A172 (cell line): ENCODE measurements at regions not wholly inside any gene's neighbourhood (a gene's known extent, or its start where the extent isn't known, plus 50 kb on each side); places are given as distances from the start of the nearest gene placed in this dataset.

Source experiments
- DNase-seq: peaks from one replicate; pipeline ENCODE4 v3.0.0-alpha.2; 2015; ENCODE audit warnings: low spot score

DNA sequence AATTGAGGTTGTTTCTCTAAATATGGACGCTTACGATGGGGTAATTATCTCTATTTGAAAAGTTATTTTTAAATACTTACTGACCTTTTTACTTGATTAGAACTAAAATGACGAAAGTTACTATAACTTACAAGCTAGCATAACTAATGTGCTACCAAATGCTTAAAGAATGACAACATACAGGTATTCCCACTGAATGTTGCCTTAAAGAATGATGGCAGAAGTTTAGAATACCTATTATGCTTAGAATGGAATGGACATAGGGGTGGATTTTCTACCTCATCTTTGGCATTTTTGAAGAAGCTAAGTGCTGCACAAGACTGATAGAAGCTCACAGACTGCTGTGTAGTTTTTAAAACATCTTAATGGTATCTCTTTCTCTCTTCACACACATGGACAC is 284.8 kb downstream of the THBS2 start:
- DNase-seq: no peak

DNA sequence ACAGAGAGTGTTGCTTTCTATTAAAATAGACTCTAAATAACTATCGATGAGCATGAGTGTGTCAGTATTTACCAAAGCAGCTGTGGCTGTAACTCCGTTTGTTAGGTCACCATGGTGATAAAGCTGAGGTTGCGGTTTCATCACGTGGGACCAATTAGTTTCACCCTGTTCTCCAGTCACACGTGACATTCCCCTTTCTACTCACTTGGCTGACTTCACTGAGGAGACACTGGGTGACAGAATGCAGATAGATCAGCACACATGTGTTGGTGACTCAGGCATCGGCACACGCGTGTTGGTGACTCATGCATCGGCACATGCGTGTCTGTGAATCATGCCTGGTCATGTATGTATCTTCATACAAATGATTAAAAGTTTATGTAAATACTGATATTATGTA is 285.4 kb downstream of the THBS2 start:
- peak; percentile 39 for DNase-seq

DNA sequence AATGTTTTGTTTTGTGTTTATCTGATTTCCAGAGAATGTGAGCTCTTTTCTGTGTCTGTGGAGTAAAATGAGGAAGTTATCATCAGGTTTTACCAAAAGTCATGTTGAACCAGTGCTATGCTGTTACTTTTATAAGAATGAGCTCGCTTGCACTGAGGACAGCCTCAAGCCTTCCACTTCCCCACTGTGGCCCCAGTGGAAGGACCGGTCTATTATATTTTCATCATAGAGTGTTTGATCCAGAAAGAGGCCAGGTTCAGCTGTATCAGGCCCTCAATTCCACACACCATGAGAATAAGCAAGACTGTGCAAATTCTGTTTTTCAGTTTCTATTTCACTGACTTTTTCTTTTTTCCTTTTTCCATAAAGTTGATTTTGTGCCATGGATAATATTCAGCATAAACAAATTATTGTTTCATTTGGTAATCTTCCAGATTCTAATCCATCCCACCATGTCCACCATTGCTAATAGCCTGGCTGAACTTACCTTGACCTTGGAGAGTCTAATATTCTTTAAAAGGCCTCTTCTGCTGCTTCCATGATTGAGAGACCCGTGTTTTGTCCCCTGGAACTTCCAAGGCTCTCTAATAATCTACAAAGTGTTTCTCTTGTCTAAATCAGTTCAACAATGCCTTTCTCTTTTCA is 286.2 kb downstream of the THBS2 start:
- DNase-seq: no peak

DNA sequence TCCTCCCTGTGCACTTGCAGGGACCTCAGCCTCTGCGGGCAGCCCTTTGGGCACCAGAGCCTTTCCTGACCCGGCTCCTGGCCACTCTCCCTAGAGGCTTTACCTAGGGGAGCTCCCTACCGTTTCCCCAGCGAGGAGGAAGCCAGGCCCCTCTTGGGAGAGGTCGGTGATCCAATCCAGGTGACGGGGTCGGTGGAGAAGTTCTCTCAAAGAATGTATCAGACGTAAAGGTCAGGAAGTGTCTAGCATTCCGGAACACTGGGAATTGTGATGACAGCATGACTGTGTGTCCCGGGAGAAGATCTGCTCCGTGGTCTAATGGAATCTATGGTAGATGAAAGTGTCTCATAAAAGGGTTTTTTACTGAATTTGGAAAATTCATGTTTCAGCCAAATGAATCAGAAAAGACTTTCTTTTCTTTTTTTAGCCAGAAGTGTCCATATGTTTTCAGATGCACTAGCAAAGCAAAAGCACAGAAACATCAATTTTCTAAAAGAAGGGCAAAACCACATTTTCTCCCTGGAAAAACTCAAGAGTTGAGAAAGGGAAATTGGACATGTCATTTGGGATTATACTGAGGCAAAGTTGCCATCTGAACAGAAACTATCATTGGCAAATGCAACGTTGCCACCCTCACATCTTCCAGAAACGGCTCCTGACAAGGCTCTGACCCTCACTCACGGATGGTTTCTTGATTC is 289.4 kb downstream of the THBS2 start:
- DNase-seq: no peak

DNA sequence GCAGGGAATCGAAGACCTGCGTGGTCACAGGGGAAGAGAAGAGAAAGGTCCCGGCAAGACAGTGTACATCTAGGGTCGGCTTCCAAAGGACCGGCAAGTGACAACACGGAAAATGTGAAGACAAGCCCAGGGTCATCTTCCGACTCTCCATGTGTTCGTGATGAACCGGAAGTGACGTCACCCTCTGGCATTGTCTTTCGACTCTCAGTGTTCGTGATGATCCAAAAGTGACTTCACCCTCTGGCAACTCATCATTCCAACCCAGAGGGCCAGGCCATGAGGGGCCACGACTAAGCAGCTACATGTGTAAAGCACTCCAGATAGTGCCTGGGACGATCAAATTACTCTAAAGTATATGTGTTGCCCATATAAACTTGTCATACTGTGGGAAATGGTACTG is 290.8 kb downstream of the THBS2 start:
- DNase-seq: no peak

DNA sequence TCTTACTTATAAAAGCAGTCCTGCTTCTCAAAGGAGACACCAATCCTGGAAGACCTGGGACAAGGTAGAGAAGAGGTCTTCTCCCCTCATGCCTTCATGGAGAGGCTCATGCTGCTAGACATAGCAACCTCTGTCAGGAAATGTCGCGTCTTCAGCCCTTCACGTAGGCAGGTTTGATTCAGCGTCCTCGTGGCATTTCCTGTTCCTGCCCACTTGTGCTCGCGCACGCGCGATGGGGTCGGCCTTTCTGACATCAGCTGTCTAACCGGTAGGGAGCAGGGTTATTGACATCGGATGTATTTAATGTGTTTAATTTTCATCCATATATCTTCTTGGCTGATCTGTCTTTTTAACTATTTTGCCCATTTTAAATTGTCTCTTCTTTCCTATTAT is 292.4 kb downstream of the THBS2 start:
- DNase-seq: no peak

DNA sequence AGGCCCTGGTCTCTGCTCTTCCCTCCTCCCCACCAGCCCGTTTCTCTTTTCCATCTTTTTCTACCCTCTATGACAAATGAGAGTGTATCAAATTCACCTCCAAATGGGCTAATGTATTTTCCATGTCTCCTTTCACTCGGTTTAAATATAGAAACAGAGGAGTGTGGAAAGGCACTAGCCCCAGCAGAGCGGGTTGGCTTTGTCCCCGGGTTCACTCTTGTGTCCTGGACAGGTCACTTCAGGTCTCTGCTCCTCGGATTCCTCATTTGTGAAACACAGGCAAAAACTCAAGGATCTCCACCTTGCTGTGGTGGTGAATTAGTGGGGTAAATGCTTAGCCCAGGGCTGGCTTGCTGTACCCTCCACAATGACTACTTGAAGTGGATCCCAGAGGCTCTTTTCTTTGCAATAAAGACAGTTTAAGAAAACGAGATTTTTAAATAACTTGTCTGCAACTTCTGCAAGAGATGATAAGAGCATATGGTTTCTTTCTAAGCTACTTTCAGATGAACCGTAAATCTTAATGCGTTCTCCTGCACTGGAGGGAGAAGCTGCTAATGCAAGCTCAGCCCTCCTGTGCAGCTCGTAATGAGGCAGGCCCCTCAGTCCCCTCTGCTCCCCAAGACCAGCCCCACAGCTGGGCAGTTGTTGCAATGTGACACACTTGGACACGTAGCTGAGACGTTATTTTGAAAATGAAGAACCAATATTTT is 292.9 kb downstream of the THBS2 start:
- no peak for DNase-seq

DNA sequence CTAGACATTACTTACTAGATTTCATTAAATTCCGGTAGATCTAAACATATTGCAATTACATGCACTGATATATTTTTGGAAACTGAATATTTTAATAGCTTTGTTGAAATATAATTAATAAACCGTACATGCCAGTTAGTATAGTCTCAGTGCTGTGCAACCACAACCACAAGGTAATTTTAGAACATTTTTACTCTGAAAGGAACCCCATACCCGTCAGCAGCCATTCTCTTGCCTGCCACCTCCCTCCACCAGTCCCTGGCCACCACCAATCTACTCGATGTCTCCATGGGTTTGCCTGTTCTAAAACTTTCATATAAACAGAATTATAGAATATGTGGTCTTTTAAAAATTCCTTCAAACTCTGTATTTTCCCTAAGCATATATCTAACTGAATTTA is 293.9 kb downstream of the THBS2 start:
- no peak for DNase-seq

DNA sequence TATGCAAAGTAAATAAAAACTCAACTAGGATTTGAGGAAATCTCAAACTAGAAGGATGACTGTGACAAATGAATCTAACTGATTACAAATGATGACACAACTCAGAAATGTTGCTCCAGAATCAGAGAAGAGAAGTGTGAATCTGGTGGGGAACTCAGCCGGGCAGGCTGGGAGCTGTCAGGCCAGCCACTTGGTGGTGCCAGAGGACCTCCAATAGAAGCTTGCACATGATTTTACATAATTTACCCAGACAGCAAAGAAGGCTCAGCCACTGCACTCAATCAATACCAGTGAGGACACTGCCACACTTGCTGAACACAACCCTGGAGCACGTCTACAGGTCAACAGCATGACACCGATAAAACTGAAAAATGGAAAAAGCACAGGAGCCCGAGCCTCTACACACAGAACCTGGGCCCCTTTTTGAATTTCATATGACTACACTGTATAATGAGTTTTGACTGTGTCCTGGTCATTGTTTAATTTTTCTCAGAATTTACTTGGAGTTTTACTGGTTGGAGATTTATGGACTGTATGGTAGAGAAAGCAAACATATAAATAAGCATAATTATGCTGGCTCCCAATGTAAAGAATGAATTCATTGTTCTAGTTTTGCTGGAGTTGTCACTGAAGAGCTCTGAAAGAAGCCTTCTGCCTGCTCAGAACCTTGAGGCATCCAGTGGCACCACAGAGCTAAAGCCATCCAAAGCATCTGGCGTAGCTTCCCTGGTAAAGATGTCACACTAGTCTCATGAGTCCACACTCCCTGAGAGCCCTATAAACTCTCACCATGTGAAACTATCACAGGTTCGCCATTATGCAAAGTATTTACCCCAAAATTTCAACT is 296.5 kb downstream of the THBS2 start:
- peak; percentile 73 for DNase-seq

DNA sequence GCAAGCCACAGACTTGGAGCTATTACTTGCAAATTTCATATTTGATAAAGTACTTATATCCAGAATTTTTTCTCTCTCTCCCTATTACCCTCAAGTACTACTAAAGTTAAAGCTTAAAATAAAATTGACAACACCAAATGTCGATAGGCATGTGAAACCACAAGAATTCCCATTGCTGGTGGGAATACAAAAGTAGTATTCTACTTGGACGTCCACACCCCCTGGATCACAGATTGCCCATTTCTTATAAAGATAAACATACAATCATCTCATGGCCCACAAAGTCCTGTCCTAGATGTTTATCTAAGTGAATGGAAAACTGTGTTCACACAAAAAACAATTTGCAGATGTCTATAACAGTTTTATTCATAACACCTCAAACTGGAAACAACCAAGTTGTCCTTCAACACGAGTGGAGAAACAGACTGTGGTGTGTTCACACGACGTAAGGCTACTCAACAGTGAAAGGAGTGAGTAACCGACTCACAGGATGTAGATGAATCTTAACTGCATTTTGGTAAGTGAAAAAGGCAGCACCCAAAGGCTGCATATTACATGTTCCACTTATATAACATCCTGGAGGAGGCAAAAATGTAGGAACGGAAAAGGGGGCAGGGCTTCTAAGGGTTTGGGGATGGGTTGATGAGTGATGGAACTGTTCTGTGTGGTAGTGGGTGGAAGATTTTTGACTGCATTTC is 297.4 kb downstream of the THBS2 start:
- DNase-seq: peak; percentile 11

DNA sequence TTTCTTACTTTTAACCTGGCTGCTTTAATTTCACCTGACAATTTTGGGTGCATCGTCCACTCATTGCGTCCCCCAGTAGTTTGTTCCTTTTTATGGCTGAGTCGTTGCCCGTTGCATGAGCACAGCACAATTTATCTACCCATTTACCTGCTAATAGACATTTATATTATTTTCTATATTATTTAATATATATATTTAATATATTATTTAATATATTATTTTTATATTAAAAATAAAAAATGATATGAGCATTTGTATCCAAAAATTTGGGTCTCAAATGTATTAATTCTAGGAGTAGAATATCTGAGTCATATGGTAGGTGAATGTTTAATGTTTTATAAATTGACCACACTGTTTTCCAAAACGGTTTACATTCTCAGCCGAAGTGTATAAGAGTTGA is 300.2 kb downstream of the THBS2 start:
- DNase-seq: no peak

DNA sequence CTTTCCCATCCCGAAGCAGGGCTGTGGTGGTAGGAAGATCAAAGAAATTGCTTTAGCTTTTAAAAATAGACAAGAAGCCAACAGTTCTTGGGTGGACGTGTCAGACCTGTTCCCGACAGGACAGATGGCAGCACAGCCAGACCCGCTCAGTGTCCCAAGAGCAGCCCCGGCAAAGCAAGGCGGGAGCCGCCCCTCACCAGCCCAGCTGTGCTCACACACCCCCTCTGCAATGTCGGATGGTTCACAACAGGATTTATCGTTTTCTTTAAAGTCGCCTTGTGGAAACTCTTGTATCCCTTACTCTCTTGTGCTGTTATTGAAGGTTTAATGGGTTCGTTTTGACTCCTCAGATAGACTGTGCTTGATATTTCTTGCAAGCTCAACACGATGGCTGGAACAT is 302.4 kb downstream of the THBS2 start:
- DNase-seq: no peak

DNA sequence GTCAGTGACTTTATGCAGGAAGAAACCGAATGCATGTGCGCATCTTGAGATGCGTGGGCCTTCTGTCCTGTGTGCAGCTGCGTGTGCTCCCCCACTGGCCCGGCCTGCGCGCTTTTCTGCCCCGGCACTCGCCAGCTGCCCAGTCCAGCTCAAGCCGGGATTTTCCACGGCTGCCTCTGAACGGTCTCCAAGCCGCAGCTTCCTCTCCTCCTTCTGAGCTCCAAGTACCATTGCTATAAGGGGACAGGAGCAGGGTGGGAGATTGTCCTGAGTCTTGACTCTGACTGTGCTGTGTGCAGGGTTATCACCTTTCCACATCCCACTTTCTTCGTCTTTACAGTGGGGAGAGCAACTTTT is 302.8 kb downstream of the THBS2 start:
- no peak for DNase-seq

DNA sequence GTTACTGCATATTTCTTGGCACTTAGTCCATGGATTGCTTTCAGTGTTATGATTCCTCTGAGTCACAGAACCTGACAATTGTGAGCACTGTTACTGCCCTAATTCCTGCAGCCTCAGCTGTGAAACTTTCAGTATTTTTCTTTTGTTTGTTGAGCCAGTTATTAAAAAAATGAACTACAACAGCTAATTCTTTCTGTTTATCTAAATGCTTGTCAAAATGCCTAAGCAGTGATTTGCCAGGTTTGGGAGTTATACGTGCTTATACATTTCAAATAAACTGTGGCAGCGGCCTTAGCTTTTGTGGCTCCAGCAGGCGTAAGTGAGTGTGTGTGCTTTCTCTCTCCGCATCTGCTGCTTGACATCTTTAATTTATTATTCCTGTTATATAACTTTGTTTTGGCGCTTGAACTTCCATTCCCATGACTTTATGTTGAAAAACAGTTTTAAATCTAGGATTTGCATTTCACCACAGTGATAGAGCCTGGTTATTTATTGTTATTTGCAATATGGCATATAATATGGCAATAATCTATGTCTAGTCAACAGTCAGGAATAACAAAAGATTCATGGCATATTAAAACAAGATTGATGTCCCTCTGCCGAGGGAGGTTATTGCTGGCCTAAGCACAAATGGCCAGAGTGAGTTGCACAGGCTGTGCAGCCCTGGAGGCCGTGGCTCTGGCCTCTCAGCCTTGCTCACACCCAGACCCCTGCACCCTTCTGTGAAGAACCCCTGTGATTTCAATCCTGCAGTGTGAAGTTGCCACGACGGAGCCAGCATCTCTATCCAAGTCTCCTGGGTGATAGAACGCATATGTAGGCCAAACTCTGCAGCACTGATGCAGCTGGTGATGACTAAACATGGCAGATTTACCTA is 303.4 kb downstream of the THBS2 start:
- no peak for DNase-seq

DNA sequence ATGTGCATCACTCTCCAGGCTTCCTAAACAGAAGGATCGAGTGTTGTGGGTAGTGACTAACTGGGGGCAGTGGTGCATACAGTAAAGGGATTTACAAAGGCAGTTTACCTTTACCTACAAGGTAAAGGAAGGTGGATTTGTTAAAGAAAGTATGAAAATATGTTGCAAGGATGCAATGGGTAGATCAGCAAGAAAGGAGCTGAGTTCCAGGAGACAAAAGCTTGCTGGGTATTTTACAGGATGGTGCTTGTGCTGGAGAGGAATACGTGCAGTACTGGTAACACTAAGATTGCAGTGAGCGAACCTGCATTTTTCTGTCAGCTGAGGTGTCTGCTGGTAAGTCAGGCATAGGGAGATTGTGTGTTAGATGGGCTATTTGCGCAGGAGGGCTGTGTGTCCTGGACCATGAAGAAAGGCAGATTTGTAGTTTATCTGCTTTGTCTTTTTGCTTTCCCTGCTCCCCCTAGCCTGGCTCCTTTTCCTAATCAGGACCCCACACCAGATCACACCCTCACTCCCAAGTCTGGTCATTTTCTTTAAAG is 304.6 kb downstream of the THBS2 start:
- DNase-seq: no peak

DNA sequence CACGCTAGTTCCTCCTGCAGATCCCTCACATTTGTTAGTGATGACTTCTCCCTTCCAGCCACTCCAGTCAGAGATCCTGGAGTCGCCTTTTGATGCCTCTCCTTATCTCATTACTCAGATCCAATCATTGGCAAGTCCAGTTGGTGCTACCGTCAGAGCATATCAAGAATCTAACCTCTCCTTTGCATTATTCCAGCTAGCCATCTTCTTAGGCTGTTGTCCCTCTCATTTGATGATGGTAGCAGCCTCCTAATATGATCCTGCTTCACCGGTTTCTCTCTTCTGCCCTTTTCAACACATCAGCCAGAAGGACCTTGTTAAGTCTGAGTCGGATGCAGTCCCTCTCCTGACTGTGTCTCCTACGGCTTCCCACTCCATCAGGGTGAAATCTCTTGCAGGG is 305.6 kb downstream of the THBS2 start:
- no peak for DNase-seq

DNA sequence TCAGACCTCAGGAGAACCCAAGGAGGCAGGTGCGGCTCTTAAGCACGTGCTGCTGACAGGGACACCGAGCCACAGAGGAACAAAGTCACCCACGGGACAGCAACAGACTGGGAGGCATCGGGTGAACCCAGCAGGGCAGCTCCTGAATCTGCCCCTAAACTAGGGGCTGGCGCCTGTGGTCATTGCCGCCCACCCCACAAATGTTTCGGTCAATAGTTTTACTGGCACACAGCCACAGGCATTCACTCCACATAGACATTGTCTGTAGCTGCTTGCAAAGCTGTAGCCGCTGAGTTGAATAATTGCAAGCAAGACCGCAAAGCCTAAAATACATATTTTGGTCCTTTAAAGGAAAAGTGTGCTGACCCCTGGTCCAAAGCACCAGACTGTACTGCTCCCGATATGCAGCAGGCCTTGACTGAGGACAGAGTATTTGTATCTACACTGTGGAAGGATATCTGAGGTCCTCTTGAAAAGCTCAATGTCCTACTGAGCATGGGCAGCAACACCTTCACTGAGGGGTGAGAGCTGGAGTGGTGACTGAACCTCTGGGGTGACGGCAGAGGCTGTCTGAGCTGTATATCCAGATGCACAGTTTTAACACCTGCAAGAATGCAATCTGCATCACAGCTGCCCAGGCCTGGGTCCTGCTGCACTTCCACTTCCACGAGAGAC is 310.3 kb downstream of the THBS2 start:
- no peak for DNase-seq

DNA sequence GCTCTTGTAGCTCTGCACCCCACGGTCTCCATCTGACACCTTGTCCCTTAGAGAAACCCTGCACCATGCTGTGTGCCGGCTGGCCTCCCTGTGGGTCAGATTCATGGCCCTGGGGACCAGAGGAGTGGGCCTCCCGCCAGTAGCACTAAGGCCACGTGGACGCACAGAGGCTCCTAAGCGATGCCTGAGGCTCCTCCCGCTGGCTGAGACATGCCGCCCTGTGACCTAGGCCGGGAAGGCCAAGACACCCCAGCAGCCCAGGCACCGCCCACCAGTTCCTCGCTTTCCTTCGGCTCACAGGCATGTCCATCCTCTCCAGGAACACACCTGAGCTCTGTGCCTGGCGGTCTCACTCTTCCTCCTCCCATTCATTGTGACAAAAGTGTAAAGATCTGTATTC is 311.0 kb downstream of the THBS2 start:
- DNase-seq: no peak

DNA sequence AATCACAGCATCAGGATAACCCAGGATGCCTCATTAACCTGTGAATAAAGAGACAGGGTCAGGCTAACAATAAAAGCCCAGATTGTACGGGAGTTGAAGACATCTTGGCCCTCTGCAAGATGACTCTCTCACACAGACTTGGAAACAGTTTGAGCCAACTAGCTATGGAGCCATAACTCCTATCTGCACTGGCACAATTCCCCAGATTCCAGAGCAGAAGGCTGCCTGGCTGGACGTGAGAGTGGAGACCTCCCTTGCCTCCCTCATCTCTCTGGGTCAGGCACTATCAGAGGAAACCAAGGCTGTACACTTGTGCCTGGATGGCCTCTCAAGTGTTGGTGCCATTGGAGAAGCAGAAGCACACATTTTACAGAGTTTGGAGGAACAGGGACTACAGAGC is 312.6 kb downstream of the THBS2 start:
- no peak for DNase-seq

DNA sequence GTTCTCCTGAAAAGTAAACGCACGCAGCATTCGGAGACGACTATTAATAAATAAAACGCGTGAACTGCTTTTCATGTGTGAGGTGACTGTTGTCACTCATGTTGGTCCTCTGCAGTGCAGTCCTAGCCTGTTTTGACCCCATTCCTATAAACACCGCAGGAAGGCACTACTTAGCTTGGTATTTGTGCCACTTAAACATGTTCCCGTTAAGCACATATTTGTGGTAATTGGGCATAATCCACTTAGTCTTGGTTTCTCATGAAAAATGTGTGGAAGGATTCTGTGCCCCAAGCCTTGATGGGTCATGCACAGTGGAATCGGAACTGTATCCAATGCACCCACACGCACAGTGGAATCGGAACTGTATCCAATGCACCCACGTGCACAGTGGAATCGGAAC is 313.9 kb downstream of the THBS2 start:
- no peak for DNase-seq
